CD4-positive, CD25-positive, alpha-beta regulatory T cell (primary cell): ENCODE measurements at regions not wholly inside any gene's neighbourhood (a gene's known extent, or its start where the extent isn't known, plus 50 kb on each side); places are given as distances from the start of the nearest gene placed in this dataset.

Experiments
- ATAC-seq, 2 donors: fragments of 150-1000 bp; cut with Tn5 transposase; one replicate each; pipeline ENCODE4 v1.10.0; 2021; ENCODE audit warnings: low read depth in 2 of 2, moderate number of reproducible peaks in 2 of 2, moderate library complexity in 1 of 2
- DNase-seq, 3 donors: peaks; one replicate each; pipeline versions ENCODE4 v3.0.0 to v3.0.0-alpha.2; 2012 to 2022; ENCODE audit warnings: mixed read lengths in 1 of 3
- H3K27ac ChIP-seq: one replicate; pipeline ENCODE4 v1.7.0; 2013; ENCODE audit warnings: mild to moderate bottlenecking, low read length; ENCODE audit not compliant: insufficient read depth, poor library complexity, severe bottlenecking
- H3K27me3 ChIP-seq: one replicate; pipeline ENCODE4 v1.7.0; 2013; ENCODE audit warnings: low read length; ENCODE audit not compliant: control insufficient read depth, insufficient read depth
- H3K36me3 ChIP-seq: one replicate; pipeline ENCODE4 v1.7.0; 2013; ENCODE audit warnings: mild to moderate bottlenecking, low read length, moderate library complexity; ENCODE audit not compliant: control insufficient read depth, insufficient read depth
- H3K4me1 ChIP-seq: 2 replicates; pipeline ENCODE4 v1.7.0; 2013; ENCODE audit warnings: mild to moderate bottlenecking, low read length; ENCODE audit not compliant: insufficient read depth, control insufficient read depth, poor library complexity, severe bottlenecking
- H3K4me3 ChIP-seq: one replicate; pipeline ENCODE4 v1.7.0; 2013; ENCODE audit warnings: low read depth, mild to moderate bottlenecking, low read length, moderate library complexity
- H3K9me3 ChIP-seq, 2 experiments: 1 replicate in 1 of 2; 2 replicates in 1 of 2; pipeline ENCODE4 v1.7.0; 2013; ENCODE audit warnings: low read length in 2 of 2, mild to moderate bottlenecking in 1 of 2, moderate library complexity in 1 of 2; ENCODE audit not compliant: control insufficient read depth in 2 of 2
- H3K27ac Mint-ChIP-seq, 3 donors: one replicate each; pipeline ENCODE4 v1.8.0; 2020 to 2022; ENCODE audit warnings: mild to moderate bottlenecking in 3 of 3, mixed read lengths in 3 of 3, moderate library complexity in 2 of 3
- H3K27me3 Mint-ChIP-seq: one replicate; pipeline ENCODE4 v1.8.0; 2022; ENCODE audit warnings: mild to moderate bottlenecking, mixed read lengths
- H3K36me3 Mint-ChIP-seq: one replicate; pipeline ENCODE4 v1.8.0; 2020; ENCODE audit warnings: mixed read lengths
- H3K4me1 Mint-ChIP-seq, 4 donors: one replicate each; pipeline ENCODE4 v1.8.0; 2020 to 2022; ENCODE audit warnings: mixed read lengths in 4 of 4, mild to moderate bottlenecking in 1 of 4
- H3K4me3 Mint-ChIP-seq, 4 donors: one replicate each; pipeline ENCODE4 v1.8.0; 2020 to 2022; ENCODE audit warnings: mild to moderate bottlenecking in 4 of 4, mixed read lengths in 4 of 4, moderate library complexity in 3 of 4
- H3K9me3 Mint-ChIP-seq, 7 donors: one replicate each; pipeline ENCODE4 v1.8.0; 2020 to 2022; ENCODE audit warnings: mixed read lengths in 7 of 7, mild to moderate bottlenecking in 3 of 7, moderate library complexity in 2 of 7

DNA sequence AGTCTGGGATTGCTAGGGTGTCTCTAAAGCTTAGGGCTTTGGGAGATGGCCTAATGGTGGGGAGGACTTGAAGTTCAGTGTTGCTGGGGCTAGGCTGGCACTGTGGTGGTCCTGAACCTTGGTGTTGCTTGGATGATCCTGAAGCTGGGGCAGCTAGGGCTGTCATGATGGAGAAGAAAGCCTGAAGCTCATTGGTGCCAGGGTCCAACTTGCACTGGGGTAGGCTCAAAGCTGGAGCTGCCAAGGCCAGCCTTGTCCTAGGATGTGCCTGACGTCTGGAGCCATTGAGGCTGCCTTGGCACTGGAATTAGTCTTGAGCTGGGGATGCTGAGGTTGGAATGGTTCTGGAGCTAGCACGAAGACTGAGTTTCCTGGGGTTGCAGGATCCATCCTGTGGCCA, 61.0 kb upstream of the NLRP2B start:
- Histone ChIP-seq H3K9me3 (no peaks in the 10 kb centered on the region), H3K27me3 (no peaks in the 10 kb centered on the region), H3K4me3 (no peak overlapping the region), H3K36me3 (no peaks in the 10 kb centered on the region), H3K27ac (no peak overlapping the region), H3K4me1 (no peaks in the 10 kb centered on the region)
- no peak overlapping the region for H3K27ac Mint-ChIP-seq
- DNase-seq (no peak), ATAC-seq (no peak)
- peaks cover 0 to 2% (median 0%) of the 10 kb centered on the region in 7 donors for H3K9me3 Mint-ChIP-seq
- H3K4me3 Mint-ChIP-seq, result no peak overlapping the region
- H3K27me3 Mint-ChIP-seq, result no peaks in the 10 kb centered on the region
- H3K36me3 Mint-ChIP-seq, result no peaks in the 10 kb centered on the region
- H3K4me1 Mint-ChIP-seq, result no peaks in the 10 kb centered on the region

DNA sequence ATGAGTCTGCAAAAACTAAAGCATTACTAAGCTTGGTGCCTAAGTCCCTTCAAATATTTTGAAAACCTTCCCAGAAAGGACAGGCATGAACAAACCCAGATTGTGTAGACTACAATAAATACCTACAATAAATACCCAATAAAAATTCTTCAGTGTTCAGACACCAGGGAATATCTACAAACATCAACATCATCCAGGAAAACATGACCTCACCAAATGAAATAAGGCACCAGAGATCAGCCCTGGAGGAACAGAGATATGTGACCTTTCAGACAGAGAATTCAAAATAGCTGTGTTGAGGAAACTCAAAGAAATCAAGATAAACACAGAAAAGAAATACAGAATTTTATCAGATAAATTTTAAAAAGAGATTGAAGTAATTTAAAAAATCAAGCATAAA, 57.8 kb upstream of the NLRP2B start:
- H3K36me3 ChIP-seq, result no peaks in the 10 kb centered on the region
- Mint-ChIP-seq H3K36me3 (no peaks in the 10 kb centered on the region), H3K9me3 (no peaks in the 10 kb centered on the region), H3K4me1 (no peaks in the 10 kb centered on the region), H3K27ac (no peak overlapping the region), H3K4me3 (no peak overlapping the region), H3K27me3 (no peaks in the 10 kb centered on the region)
- H3K9me3 ChIP-seq, result no peaks in the 10 kb centered on the region
- ATAC-seq, result no peak
- no peak overlapping the region for H3K27ac ChIP-seq
- H3K27me3 ChIP-seq, result no peaks in the 10 kb centered on the region
- H3K4me1 ChIP-seq, result no peaks in the 10 kb centered on the region
- no peak overlapping the region for H3K4me3 ChIP-seq
- no peak for DNase-seq
